GM23338 (cell line): ENCODE measurements at regions not wholly inside any gene's neighbourhood (a gene's known extent, or its start where the extent isn't known, plus 50 kb on each side); places are given as distances from the start of the nearest gene placed in this dataset.

Experiments
- ATAC-seq: fragments of 200-7000 bp; cut with Tn5 transposase; 3 replicates; pipeline ENCODE4 v1.9.1; 2020
- DNase-seq: peaks from one replicate; pipeline ENCODE4 v3.0.0-alpha.2; 2015; ENCODE audit warnings: low spot score
- H2AFZ ChIP-seq: fragments of 200-600 bp; sonication (generic); 2 replicates; pipeline ENCODE4 v1.8.0; 2016; ENCODE audit warnings: antibody characterized with exemption, mild to moderate bottlenecking, moderate library complexity
- H3F3A ChIP-seq: fragments of 200-600 bp; sonication (generic); replicated peaks from 2 replicates; pipeline ENCODE4 v1.8.0; 2017; ENCODE audit warnings: antibody characterized with exemption, mixed run types, low read depth
- H3K27ac ChIP-seq: fragments of 200-600 bp; sonication (generic); 2 replicates; pipeline ENCODE4 v1.6.1; 2016; ENCODE audit warnings: low read depth
- H3K27me3 ChIP-seq: fragments of 200-600 bp; sonication (generic); 2 replicates; pipeline ENCODE4 v1.8.0; 2016; ENCODE audit warnings: mild to moderate bottlenecking, mixed run types, moderate library complexity; ENCODE audit not compliant: insufficient read depth
- H3K36me3 ChIP-seq: fragments of 200-600 bp; sonication (generic); 2 replicates; pipeline ENCODE4 v1.8.0; 2016; ENCODE audit warnings: mild to moderate bottlenecking; ENCODE audit not compliant: insufficient read depth
- H3K4me1 ChIP-seq: fragments of 200-600 bp; sonication (generic); 2 replicates; pipeline ENCODE4 v1.8.0; 2016; ENCODE audit warnings: mild to moderate bottlenecking, moderate library complexity; ENCODE audit not compliant: insufficient read depth
- H3K4me2 ChIP-seq: fragments of 200-600 bp; sonication (generic); 2 replicates; pipeline ENCODE4 v1.7.1; 2017; ENCODE audit warnings: mixed run types
- H3K4me3 ChIP-seq: fragments of 200-600 bp; sonication (generic); 2 replicates; pipeline ENCODE4 v1.6.1; 2016; ENCODE audit warnings: mixed run types
- H3K79me2 ChIP-seq: fragments of 200-600 bp; sonication (generic); replicated peaks from 2 replicates; pipeline ENCODE4 v1.8.0; 2017; ENCODE audit warnings: mild to moderate bottlenecking; ENCODE audit not compliant: insufficient read depth
- H3K9me2 ChIP-seq: fragments of 200-600 bp; sonication (generic); 2 replicates; pipeline ENCODE4 v1.8.0; 2017; ENCODE audit not compliant: insufficient read depth
- H4K20me1 ChIP-seq: fragments of 200-600 bp; sonication (generic); replicated peaks from 2 replicates; pipeline ENCODE4 v1.8.0; 2017; ENCODE audit warnings: mild to moderate bottlenecking; ENCODE audit not compliant: insufficient read depth
- H3K27ac Mint-ChIP-seq: 2 replicates; pipeline ENCODE4 v1.8.0; 2020; ENCODE audit warnings: inconsistent platforms, mild to moderate bottlenecking, moderate library complexity, mixed read lengths
- H3K27me3 Mint-ChIP-seq: 3 replicates; pipeline ENCODE4 v1.8.0; 2022; ENCODE audit warnings: low read depth, mild to moderate bottlenecking, moderate library complexity, mixed read lengths, inconsistent platforms; ENCODE audit not compliant: insufficient read depth, poor library complexity
- H3K36me3 Mint-ChIP-seq: 3 replicates; pipeline ENCODE4 v1.8.0; 2021; ENCODE audit warnings: low read depth, mild to moderate bottlenecking, inconsistent platforms, moderate library complexity, mixed read lengths
- H3K4me1 Mint-ChIP-seq: 3 replicates; pipeline ENCODE4 v1.8.0; 2020; ENCODE audit warnings: mild to moderate bottlenecking, inconsistent platforms, mixed read lengths
- H3K4me3 Mint-ChIP-seq: 3 replicates; pipeline ENCODE4 v1.8.0; 2021; ENCODE audit warnings: moderate library complexity, mild to moderate bottlenecking, inconsistent platforms, mixed read lengths
- H3K9me3 Mint-ChIP-seq: 3 replicates; pipeline ENCODE4 v1.8.0; 2020; ENCODE audit warnings: moderate library complexity, mild to moderate bottlenecking, inconsistent platforms, mixed read lengths
- CREB1 ChIP-seq: fragments of 250-450 bp; sonication (Bioruptor Pico); IDR thresholded peaks from 2 replicates; pipeline ENCODE4 v1.5.0; 2020; ENCODE audit warnings: low read depth, mild to moderate bottlenecking, moderate library complexity
- CTCF ChIP-seq, 2 experiments: fragments of 200-600 bp in 1 of 2; sonication (generic) in 1 of 2; conservative IDR thresholded peaks; 2 replicates each; pipeline versions ENCODE4 v1.5.1 to v1.6.1; 2016 to 2017; ENCODE audit warnings: antibody characterized with exemption in 2 of 2, low read depth in 2 of 2, mild to moderate bottlenecking in 2 of 2, moderate library complexity in 1 of 2
- ETS1 ChIP-seq: IDR thresholded peaks from 2 replicates; pipeline ENCODE4 v1.6.1; 2016; ENCODE audit warnings: antibody characterized with exemption
- EZH2 ChIP-seq: fragments of 200-600 bp; sonication (generic); IDR thresholded peaks from one replicate; pipeline ENCODE4 v1.8.0; 2017; ENCODE audit warnings: antibody characterized with exemption, mild to moderate bottlenecking, low read depth; ENCODE audit not compliant: unreplicated experiment
- EZH2phosphoT487 ChIP-seq: fragments of 200-600 bp; sonication (generic); IDR thresholded peaks from one replicate; pipeline ENCODE4 v1.8.1; 2018; ENCODE audit warnings: antibody characterized with exemption; ENCODE audit not compliant: unreplicated experiment
- JUNB ChIP-seq: IDR thresholded peaks from one replicate; pipeline ENCODE4 v1.6.1; 2016; ENCODE audit warnings: antibody characterized with exemption; ENCODE audit not compliant: unreplicated experiment
- NANOG ChIP-seq: IDR thresholded peaks from 2 replicates; pipeline ENCODE4 v1.6.1; 2016; ENCODE audit warnings: antibody characterized with exemption, borderline replicate concordance
- POLR2AphosphoS5 ChIP-seq: IDR thresholded peaks from 2 replicates; pipeline ENCODE4 v1.6.1; 2016; ENCODE audit warnings: antibody characterized with exemption, low read depth
- REST ChIP-seq: IDR thresholded peaks from one replicate; pipeline ENCODE4 v1.6.1; 2018; ENCODE audit warnings: antibody characterized with exemption; ENCODE audit not compliant: unreplicated experiment
- STAT1 ChIP-seq: IDR thresholded peaks from one replicate; pipeline ENCODE4 v1.6.1; 2016; ENCODE audit warnings: antibody characterized with exemption; ENCODE audit not compliant: unreplicated experiment
- ZNF114 ChIP-seq: fragments of 250-450 bp; sonication (Bioruptor Pico); IDR thresholded peaks from 2 replicates; pipeline ENCODE4 v1.5.0; 2020; ENCODE audit warnings: mild to moderate bottlenecking, moderate library complexity
- ZNF331 ChIP-seq: fragments of 250-450 bp; sonication (Bioruptor Pico); IDR thresholded peaks from 2 replicates; pipeline ENCODE4 v1.5.0; 2020; ENCODE audit warnings: low read depth, mild to moderate bottlenecking, moderate library complexity
- ZNF462 ChIP-seq: fragments of 250-450 bp; sonication (Bioruptor Pico); IDR thresholded peaks from 2 replicates; pipeline ENCODE4 v1.5.0; 2020; ENCODE audit warnings: mild to moderate bottlenecking, moderate library complexity

- no peak overlapping the region for H3K27ac ChIP-seq
- no peaks in the 10 kb centered on the region for H3K27me3 ChIP-seq
- no peaks in the 10 kb centered on the region for H4K20me1 ChIP-seq
- H3K27ac Mint-ChIP-seq, result no peak overlapping the region
- no peak overlapping the region for H3K4me3 Mint-ChIP-seq
- no peaks in the 10 kb centered on the region for H3K9me2 ChIP-seq
- H3K36me3 ChIP-seq, result no peaks in the 10 kb centered on the region
- no peaks in the 10 kb centered on the region for H3K9me3 Mint-ChIP-seq
- H3K4me3 ChIP-seq, result no peak overlapping the region
- peaks cover 2% of the 10 kb centered on the region for H3K27me3 Mint-ChIP-seq
- no peak overlapping the region for H3K4me2 ChIP-seq
- H3F3A ChIP-seq, result no peaks in the 10 kb centered on the region
- no peaks in the 10 kb centered on the region for H3K36me3 Mint-ChIP-seq
- ATAC-seq (no peak), DNase-seq (no peak)
- H2AFZ ChIP-seq, result no peak overlapping the region
- no peaks in the 10 kb centered on the region for H3K4me1 ChIP-seq
- TF ChIP-seq JUNB (no peak), EZH2 (no peak), POLR2AphosphoS5 (no peak), ZNF462 (no peak), ETS1 (no peak), CREB1 (no peak), REST (no peak), ZNF331 (CRISPR knock-in tag) (no peak), NANOG (no peak), EZH2phosphoT487 (no peak), STAT1 (no peak), ZNF114 (CRISPR knock-in tag) (no peak), CTCF (conservative IDR thresholded peaks at IDR 0.05; ENCODE audit: low read depth in 2 of 2) (no peak)
- H3K4me1 Mint-ChIP-seq, result no peaks in the 10 kb centered on the region
- no peaks in the 10 kb centered on the region for H3K79me2 ChIP-seq
Observed at GRCh38 chr18:42178376-42179080, 223.5 kb downstream of the PIK3C3 start.
